ENCODE measurements at regions not wholly inside any gene's neighbourhood (a gene's known extent, or its start where the extent isn't known, plus 50 kb on each side); places are given as distances from the start of the nearest gene placed in this dataset.

- peaks cover 0 to 8% of the 10 kb centered on the region in 2 experiments for H3K9me3 ChIP-seq (ENCODE audit: control insufficient read depth in 1 of 2, insufficient read depth in 1 of 2, low read length in 2 of 2)
- intact Hi-C loops (cut with DNase I, micrococcal nuclease) = no loop called here
- H3K27ac Mint-ChIP-seq = no peak overlapping the region
- no peak overlapping the region for H3K27ac ChIP-seq (ENCODE audit: low read depth in 1 of 2, low read length in 2 of 2)
- no peaks in the 10 kb centered on the region for H3K36me3 ChIP-seq (ENCODE audit: insufficient read depth, low read length)
- H3K36me3 Mint-ChIP-seq (ENCODE audit: low read depth) = no peaks in the 10 kb centered on the region
- no peak for DNase-seq
- H3K4me3 Mint-ChIP-seq = no peak overlapping the region
- H3K9me3 Mint-ChIP-seq = no peaks in the 10 kb centered on the region
- ChIA-PET POLR2A (no interaction called here), CTCF (no interaction called here)
- peaks cover 12% of the 10 kb centered on the region for H3K4me1 Mint-ChIP-seq (ENCODE audit: low read depth)
- H3K4me3 ChIP-seq (ENCODE audit: low read length) = no peak overlapping the region
- H3K27me3 Mint-ChIP-seq = peaks cover 12% of the 10 kb centered on the region
- peaks cover 7% of the 10 kb centered on the region for H3K4me1 ChIP-seq (ENCODE audit: insufficient read depth, low read length)
- ATAC-seq (ENCODE audit: poor library complexity) = no peak
- H3K27me3 ChIP-seq (ENCODE audit: control insufficient read depth in 1 of 2, insufficient read depth in 2 of 2, low read length in 2 of 2) = no peaks in the 10 kb centered on the region
- TF ChIP-seq CTCF (IDR thresholded peaks at IDR 0.05) = no peak
Measured at GRCh38 chr11:69427906-69428880, 53.3 kb upstream of the LINC01488 start.

- no peak for DNase-seq
- H3K27me3 Mint-ChIP-seq = peaks cover 24% of the 10 kb centered on the region
- Histone ChIP-seq H3K36me3 (ENCODE audit: insufficient read depth, low read length) (no peaks in the 10 kb centered on the region), H3K27me3 (ENCODE audit: control insufficient read depth in 1 of 2, insufficient read depth in 2 of 2, low read length in 2 of 2) (no peaks in the 10 kb centered on the region), H3K9me3 (ENCODE audit: control insufficient read depth in 1 of 2, insufficient read depth in 1 of 2, low read length in 2 of 2) (peaks cover 0 to 1% of the 10 kb centered on the region in 2 experiments), H3K27ac (ENCODE audit: low read depth in 1 of 2, low read length in 2 of 2) (no peak overlapping the region), H3K4me3 (ENCODE audit: low read length) (no peak overlapping the region), H3K4me1 (ENCODE audit: insufficient read depth, low read length) (peaks cover 7% of the 10 kb centered on the region)
- POLR2A ChIA-PET = no interaction called here
- no peaks in the 10 kb centered on the region for H3K9me3 Mint-ChIP-seq
- ATAC-seq (ENCODE audit: poor library complexity) = no peak
- no peaks in the 10 kb centered on the region for H3K36me3 Mint-ChIP-seq (ENCODE audit: low read depth)
- intact Hi-C loops (cut with DNase I, micrococcal nuclease) = loop anchor here in 1 of 2 experiments (5.0 kb wide), 1 partner anchor 33 kb away; no protein-coding TSS in a partner anchor
- no peak overlapping the region for H3K4me3 Mint-ChIP-seq
- CTCF ChIA-PET = no interaction called here
- H3K4me1 Mint-ChIP-seq (ENCODE audit: low read depth) = peaks cover 12% of the 10 kb centered on the region
- H3K27ac Mint-ChIP-seq = no peak overlapping the region
- TF ChIP-seq CTCF (IDR thresholded peaks at IDR 0.05) = no peak
Measured at GRCh38 chr11:69429716-69430491, 51.6 kb upstream of the LINC01488 start.

GRCh38 chr11:69430566-69430965 lies 50.9 kb upstream of the LINC01488 start:
- peaks cover 7% of the 10 kb centered on the region for H3K4me1 ChIP-seq (ENCODE audit: insufficient read depth, low read length)
- no peak overlapping the region for H3K27ac Mint-ChIP-seq
- no peak overlapping the region for H3K4me3 Mint-ChIP-seq
- H3K27me3 ChIP-seq (ENCODE audit: control insufficient read depth in 1 of 2, insufficient read depth in 2 of 2, low read length in 2 of 2) = no peaks in the 10 kb centered on the region
- no peaks in the 10 kb centered on the region for H3K9me3 ChIP-seq (ENCODE audit: control insufficient read depth in 1 of 2, insufficient read depth in 1 of 2, low read length in 2 of 2)
- peaks cover 26% of the 10 kb centered on the region for H3K27me3 Mint-ChIP-seq
- ChIA-PET CTCF (no interaction called here), POLR2A (no interaction called here)
- no peak for TF ChIP-seq CTCF (IDR thresholded peaks at IDR 0.05)
- ATAC-seq (ENCODE audit: poor library complexity) = no peak
- H3K27ac ChIP-seq (ENCODE audit: low read depth in 1 of 2, low read length in 2 of 2) = no peak overlapping the region
- intact Hi-C loops (cut with DNase I, micrococcal nuclease) = loop anchor here in 1 of 2 experiments (5.0 kb wide), 1 partner anchor 33 kb away; no protein-coding TSS in a partner anchor
- no peaks in the 10 kb centered on the region for H3K9me3 Mint-ChIP-seq
- DNase-seq = no peak
- no peaks in the 10 kb centered on the region for H3K36me3 Mint-ChIP-seq (ENCODE audit: low read depth)
- no peaks in the 10 kb centered on the region for H3K36me3 ChIP-seq (ENCODE audit: insufficient read depth, low read length)
- peaks cover 9% of the 10 kb centered on the region for H3K4me1 Mint-ChIP-seq (ENCODE audit: low read depth)
- no peak overlapping the region for H3K4me3 ChIP-seq (ENCODE audit: low read length)
